Hepatocyte (in vitro differentiated cells): ENCODE measurements at regions not wholly inside any gene's neighbourhood (a gene's known extent, or its start where the extent isn't known, plus 50 kb on each side); places are given as distances from the start of the nearest gene placed in this dataset.

Experiments used
- CTCF ChIP-seq: fragments of 200-600 bp; sonication (generic); IDR thresholded peaks from 2 replicates; pipeline ENCODE4 v1.5.1; 2016; ENCODE audit warnings: antibody characterized with exemption, mild to moderate bottlenecking; ENCODE audit not compliant: poor library complexity
- EZH2 ChIP-seq: fragments of 200-600 bp; sonication (generic); IDR thresholded peaks from 2 replicates; pipeline ENCODE4 v1.6.1; 2016; ENCODE audit warnings: antibody characterized with exemption, mild to moderate bottlenecking, borderline replicate concordance

DNA sequence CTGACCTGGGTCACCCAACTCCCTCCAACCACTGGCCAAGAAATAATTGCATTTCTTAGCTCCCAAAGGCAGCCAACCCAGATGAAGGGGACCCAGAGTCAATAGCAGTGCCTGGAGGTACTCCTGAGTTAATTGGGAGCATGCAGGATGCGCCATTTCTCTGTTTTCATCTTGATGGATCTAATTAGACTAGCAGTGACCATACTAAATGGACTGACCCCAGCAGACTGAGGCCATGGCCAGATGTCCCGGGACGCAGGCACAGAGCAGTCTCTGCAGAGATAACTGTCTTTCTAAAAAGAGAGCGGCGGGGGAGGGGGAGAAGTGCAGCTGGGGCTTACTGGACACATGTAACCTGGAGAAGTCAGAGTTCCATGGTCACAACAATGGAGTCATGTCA lies 53.2 kb upstream of the CMKLR1 start:
- TF ChIP-seq EZH2 (no peak), CTCF (no peak)
